ENCODE measurements at regions not wholly inside any gene's neighbourhood (a gene's known extent, or its start where the extent isn't known, plus 50 kb on each side); places are given as distances from the start of the nearest gene placed in this dataset.
"Not testable (repeated sequence)": the region's sequence is repeated elsewhere in the genome, so short reads cannot be mapped to it uniquely, and the experiment has no call there.

DNA sequence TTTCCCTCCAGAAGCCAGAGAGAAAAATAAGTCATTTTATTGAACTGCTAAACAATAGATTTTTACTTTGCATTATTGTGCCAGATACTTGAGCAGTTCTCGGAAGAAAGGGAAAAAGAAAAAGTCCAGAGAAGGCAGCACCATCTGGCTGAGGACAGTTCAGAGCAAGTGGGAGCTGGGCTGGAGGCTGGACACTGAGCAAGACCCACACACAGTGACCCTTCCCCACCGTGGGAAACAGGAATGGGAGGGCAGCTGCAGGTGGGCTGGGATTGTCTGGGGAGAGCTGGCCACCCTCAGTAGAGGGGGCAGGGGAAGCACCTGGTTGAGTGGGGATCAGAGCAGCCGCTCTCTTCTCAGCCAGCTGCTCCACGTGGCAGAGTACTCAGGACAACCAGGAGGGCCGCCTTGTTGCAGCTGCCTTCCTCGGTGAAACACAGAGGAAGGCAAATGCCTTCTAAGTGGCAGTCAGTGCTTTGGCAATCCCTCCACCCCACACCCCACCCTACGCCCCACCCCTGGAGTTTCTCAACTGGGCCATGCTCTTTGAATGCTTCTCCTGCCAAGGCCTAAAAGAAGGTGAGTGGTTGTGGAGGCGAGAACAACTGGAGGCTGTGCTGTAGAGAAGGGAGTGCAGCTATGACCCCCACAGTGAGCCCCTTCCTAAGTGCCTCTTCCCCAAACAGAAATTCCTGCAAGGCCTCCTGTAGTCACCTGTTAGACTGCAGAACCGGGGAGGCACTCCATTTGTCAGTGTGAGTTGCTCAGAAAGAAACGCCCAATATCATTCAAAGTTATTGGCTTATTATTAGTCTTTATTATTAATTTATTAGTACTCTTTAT lies 179.3 kb downstream of the ZIC5 start:
- DNase-seq (ENCODE audit: low read depth, low spot score), result no peak

DNA sequence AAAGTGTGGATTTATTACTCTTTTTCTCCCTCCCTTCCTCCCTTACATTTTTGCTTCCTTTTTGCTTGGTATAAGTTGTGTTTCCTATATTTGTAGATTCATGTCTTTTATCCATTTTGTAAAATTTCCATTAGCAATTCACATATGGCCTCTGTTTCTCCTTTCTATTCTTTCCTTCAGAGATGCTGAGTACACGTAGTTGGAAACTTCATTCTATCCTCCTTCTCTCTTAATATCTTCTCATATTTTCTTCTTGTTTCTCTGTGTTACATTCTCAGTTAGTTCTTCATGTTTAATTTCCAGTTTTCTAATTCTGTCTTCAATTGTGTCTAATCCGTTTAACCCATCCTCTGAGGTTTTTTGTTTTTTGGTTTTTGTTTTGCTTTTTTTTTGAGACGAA lies 188.9 kb downstream of the ZIC5 start:
- DNase-seq (ENCODE audit: low read depth, low spot score), result no peak

DNA sequence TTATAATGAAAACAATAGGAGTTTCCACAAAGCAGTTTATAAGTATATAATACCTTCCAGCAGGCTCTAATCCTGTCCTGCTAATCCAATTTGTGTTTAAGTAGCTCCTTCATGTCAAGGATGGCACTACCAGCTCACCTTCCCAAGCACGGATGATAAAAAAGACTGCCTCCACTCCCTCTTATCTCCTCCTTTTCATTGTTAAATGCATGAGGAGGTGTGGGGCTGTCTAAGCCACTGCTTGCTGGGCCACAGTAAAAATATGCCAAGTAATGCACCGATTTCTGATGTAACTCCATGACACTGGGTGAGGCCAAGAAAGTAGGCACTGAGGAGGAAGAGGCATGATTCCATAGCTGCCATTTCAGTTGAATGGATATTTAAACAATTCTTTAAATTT lies 193.1 kb downstream of the ZIC5 start:
- no peak for DNase-seq (ENCODE audit: low read depth, low spot score)

DNA sequence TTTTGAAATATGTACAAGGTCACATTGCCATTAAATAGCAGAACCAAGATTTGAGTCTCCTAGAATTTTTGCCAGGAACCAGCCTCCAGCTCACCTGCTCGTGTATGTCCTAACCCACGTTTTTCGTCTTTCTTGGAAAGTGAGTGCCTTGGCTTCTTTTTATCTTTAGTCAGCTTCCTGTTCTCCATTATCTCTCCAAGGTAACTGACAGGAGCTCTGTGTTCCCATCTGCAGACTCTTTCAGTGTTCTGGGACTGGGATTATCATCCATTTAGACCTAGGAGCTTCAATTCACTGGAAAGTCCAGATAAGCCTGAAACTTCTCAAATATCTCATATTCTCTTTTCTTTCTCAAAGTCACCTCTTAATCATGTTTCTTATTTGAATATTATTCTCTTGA lies 193.7 kb downstream of the ZIC5 start:
- no peak for DNase-seq (ENCODE audit: low read depth, low spot score)

DNA sequence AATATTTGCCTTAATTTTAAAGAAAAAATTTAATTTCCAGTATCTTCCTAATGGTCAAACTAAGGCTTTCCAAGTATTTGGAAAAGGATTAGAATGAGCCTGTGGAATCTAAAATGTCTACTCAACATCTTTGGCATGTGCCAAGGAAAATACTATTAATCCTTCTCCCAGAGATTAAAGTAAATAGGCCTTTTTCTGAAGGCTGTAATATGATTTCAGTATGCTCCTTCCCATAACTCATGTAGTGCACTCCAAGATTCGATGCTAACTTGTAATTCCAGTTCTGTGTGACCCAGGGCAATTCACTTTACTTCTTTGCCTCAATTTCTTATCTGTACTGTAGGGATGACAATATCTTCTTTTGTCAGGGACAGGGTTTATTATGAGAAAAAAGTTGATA lies 196.9 kb downstream of the ZIC5 start:
- DNase-seq (ENCODE audit: low read depth, low spot score), result no peak

DNA sequence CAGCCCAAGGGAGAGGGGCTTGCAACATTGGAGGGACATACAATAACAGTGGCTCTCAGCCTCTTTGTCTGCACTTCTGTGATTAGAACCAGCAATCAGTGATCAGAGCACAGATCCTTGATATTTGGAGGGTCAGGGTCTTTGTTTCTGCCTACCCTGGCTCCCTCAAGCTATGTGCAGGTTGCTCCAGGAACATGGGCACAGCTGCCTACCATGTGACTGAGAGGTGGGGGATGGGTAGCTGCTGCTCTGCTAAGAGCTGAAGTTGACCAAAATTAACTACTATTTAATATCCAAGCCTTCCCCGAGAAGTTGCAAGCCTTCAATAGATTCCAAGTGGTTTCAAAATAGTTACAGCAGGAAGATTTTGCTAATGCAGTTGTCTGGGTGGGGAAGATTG lies 202.6 kb downstream of the ZIC5 start:
- no peak for DNase-seq (ENCODE audit: low read depth, low spot score)

DNA sequence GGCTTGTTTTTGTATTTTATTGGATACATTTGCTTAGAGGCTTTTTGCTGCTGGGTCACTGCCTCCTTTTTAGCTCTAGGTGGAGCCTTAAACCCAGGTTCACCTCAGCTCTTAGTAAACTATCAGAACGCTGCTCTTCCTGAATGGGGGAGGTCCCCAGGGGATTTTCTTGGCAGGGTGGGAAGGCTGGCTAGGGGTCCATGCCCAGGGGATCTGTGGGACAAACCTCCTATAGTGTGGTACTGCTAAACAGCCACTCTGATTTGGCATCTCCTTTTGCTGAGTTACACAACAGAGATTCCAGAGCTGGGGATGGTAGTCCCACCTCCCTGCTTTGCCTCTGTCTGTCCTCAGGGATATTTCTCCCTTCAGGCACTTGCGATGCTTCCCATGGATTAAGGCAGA lies 204.9 kb downstream of the ZIC5 start:
- DNase-seq (ENCODE audit: low read depth, low spot score), result no peak

DNA sequence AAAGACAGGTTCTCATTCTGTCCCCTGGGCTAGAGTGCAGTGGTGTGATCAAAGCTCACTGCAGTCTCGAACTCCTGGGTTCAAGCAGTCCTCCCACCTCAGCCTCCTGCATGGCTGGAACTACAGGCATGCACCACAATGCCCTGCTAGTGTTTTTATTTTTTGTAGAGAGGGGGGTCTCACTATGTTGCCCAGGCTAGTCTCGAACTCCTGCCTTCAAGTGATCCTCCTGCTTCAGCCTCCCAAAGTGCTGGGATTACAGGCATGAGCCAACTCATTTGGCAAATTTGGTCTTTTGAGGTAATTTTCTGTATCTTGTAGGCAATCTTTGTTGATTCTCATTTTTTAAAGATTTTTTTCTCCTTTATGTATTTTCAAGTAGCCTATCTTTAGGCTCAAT lies 205.7 kb downstream of the ZIC5 start:
- DNase-seq (ENCODE audit: low read depth, low spot score), result no peak

DNA sequence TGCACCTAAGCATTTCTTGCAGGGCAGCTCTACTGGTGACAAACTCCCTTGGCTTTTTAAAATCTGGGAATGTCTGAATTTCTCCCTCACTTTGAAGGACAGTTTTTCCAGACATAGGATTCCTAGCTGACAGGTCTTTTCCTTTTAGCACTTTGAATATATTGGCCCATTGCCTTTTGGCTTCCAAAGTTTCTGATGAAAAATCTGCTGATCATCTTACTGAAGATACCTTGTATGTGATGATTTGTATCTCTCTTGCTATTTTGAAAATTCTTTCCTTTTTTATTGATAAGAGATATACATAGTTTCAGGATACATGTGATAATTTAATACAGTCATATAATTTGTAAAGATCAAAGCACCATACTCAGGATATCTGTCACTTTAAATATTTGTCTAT lies 211.1 kb downstream of the ZIC5 start:
- no peak for DNase-seq (ENCODE audit: low read depth, low spot score)

DNA sequence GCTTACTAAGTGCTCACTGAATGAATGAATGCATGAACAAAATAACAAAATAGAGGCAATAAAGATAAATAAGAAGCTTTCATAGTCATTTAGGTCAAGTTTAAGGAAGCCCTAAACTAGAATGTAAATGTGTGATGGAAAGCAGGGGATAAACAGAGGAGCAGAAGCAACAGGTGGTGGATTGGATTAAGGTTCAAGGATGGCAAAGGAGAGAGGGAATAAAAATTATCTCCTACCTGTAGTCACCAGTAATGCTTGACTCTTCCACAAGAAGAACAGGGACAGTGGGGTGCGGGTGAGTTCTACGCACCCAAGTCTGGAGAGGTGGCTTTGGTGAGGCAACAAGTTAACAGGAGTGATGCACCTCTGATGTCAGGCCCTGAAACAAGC lies 212.4 kb downstream of the ZIC5 start:
- no peak for DNase-seq (ENCODE audit: low read depth, low spot score)

DNA sequence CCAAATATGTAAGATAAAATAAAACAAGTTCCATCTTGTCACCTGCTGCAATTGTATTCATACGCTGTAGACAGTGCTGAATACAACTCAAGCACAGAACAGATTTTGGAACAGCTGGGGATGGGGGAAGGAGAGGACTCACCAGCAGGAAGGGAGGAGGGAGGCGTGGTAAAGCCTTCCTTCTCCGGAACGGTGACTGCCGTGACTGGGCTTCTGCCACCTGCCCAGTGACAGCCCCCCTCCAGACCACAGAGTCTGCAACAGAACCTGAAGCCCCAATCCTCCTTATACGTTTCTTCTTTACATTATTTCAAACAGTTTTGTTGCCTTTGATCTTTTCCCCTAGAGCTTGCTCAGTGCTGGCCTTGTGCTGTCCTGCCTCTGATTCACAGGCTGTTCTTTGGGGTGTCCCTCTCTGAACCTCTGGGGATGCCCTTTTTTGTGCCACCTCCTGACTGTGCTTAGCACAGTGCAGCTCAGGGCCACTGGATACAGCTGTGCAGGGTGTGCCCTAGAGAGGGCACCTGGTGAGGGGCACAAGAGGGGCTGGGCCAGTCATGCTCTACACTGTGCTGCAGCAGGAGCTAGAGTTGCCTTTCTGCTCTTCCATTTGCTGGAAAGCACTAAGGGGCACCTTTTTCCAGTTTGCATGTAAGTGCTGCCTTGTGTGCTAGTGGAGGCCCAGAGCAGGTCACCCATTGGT lies 213.0 kb downstream of the ZIC5 start:
- no peak for DNase-seq (ENCODE audit: low read depth, low spot score)

DNA sequence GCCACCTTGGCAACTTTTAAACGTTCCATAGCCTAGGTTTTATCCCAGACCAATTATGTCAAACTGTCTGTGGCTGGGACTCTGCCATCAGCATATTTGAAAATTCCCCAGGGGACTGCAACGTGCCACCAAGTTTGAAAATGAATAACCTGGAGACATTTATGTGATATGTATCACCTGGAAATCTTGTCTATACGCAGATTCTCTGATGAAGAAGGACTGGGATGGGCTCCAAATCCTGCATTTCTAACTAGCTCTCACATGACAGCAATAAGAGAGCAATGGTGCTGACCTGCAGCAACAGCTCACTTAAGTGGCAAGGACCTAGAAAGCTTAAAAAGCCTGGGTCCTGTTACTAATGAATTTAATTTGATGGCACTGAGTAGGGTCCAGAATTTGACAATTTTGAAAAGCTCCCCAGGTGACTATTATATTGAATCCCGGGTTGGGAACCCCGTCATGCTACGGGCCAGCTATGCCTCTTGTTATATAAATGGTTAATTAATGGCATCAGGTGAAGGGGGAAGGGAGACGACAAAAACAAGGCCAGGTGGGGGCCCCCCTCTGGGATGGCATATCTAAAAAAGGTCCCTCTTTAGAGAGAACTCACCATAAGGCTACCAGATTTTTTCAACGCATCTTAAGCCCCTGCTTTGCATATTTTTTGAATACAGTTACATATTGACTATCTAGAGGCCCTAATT lies 213.7 kb downstream of the ZIC5 start:
- no peak for DNase-seq (ENCODE audit: low read depth, low spot score)

DNA sequence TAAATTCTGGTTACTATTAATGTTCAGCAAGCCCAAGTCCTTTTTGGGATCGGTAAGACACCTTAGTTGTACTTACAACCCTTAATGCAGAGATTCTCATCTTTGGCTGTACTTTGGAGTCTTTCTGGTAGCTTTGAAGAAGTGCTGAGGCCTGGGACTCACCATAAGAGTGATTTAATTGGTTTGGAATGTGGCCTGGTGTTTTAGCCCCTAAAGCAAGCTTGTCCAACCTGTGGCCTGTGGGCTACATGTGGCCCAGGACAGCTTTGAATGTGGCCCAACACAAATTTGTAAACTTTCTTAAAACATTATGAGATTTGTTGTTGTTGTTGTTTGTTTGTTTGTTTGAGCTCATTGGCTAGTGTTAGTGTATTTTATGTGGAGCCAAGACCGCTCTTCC lies 215.3 kb downstream of the ZIC5 start:
- DNase-seq (ENCODE audit: low read depth, low spot score), result no peak

DNA sequence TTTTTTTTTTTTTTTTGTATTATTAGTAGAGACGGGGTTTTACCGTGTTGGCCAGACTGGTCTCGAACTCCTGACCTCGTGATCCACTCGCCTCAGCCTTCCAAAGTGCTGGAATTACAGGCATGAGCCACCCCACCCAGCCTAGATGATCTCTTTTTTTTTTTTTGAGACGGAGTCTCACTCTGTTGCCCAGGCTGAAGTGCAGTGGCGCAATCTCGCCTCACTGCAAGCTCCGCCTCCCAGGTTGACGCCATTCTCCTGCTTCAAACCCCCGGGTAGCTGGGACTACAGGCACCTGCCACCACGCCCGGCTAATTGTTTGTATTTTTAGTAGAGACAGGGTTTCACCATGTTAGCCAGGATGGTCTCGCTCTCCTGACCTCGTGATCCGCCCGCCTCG lies 216.8 kb downstream of the ZIC5 start:
- DNase-seq (ENCODE audit: low read depth, low spot score), result not testable (repeated sequence)

DNA sequence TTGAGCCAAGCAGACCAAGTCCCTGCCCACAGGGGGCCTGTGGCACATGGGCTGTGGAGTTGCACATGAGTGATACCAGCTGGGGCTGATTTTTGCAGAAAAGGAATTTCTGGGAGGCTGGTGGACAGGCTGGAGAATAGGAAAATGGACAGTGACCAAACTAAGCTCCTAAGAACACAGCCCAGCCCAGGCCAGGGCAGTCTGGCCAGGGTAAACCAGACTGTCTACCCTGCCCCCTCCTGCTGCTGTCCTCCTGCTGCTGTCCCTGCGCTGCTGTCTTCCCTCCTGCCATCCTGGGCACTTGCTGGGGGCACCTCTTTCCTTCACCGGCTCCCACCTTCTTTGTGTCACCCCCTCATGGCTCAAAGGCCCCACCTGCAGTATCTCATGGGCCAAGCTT lies 219.2 kb downstream of the ZIC5 start:
- no peak for DNase-seq (ENCODE audit: low read depth, low spot score)

DNA sequence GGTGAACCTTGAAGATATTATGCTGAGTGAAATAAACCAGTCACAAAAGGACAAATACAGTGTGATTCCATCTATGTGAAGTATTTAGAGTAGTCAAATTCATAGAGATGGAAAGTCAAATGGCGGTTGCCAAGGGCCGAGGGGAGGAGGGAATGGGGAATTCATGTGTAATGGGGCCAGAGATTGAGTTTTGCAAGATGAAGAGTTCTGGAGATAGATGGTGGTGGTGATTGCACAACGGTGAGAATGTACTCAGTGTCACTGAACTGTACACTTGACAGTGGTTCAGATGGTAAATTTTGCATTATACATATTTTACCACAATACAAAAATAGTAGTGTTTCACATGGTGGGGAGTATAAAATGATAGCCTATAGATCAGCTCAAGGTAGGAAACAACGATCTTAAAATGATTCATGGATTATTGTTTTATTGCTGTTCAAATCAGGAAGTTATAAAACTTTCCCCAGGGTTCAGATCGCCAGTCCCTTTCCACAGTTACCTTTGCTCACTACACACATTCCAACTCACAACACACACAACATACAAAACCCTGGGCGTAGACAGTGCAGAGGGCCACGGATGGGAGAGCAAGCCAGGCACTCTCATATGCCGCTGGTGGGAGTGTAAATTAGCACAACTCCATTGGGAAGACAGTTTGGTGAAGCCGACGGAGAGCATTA lies 219.9 kb downstream of the ZIC5 start:
- no peak for DNase-seq (ENCODE audit: low read depth, low spot score)

DNA sequence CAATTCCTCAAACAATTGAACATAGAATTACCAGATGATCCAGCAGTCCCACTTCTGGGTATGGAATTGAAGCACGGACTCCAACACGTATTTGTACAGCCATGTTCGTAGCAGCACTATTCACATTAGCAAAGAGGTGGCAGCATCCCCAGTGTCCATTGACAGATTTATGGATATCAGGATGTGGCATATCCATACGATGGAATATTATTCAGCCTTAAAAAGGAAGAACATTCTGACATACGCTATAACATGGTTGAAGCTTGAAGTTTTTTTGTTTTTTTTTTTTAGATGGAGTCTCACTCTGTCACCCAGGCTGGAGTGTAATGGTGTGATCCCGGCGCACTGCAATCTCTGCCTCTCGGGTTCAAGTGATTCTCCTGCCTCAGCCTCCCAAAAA lies 220.6 kb downstream of the ZIC5 start:
- no peak for DNase-seq (ENCODE audit: low read depth, low spot score)

DNA sequence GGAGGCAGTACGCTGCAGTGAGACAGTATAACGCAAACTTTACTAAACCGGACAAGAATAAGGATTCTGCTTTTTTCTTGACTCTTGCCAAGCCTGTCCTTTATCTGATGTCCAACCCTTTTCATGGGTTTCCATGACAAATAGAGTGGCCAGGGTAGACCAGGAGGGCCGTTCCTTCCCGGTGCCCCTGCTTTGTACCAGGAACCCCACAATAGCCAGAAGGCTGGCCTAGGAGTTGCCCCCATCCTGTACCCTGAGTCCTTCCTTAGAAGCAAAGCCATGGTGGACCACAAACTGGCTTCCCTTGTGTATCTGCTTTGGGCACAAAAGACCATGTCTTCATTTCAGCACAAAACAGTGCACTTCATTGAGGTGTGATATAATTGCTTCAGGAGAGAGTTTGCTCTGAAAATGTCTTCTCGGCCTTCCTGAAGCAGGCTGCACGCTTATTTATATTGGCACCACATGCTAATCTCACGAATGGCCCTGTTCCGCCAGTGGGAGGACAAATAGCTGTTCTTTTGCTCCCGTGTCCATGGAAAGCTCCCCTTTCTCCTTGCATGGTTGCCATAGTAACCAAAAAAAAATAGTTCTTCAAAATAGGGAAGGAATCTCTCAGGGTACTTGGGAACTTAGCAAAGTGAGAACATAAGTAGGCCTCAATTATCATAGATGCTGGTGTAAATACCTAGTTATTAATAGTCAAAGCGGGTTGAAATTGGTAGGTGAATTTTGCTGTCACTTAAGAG lies 222.1 kb downstream of the ZIC5 start:
- DNase-seq (ENCODE audit: low read depth, low spot score), result no peak

DNA sequence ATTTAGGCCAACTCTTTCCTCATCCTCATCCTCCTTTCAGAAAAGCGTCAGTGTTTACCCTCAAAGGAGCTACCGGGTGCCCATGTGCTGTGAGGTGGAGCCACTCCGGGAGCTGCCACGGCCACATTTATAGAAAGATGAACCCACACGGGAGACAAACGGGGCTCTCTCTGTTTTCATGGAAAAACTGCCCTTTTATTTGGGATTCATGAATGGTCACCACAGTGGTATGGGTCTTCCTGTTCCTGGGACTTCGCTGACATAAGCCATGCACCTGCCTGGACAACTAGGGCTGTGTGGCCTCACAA lies 224.2 kb downstream of the ZIC5 start:
- no peak for DNase-seq (ENCODE audit: low read depth, low spot score)

DNA sequence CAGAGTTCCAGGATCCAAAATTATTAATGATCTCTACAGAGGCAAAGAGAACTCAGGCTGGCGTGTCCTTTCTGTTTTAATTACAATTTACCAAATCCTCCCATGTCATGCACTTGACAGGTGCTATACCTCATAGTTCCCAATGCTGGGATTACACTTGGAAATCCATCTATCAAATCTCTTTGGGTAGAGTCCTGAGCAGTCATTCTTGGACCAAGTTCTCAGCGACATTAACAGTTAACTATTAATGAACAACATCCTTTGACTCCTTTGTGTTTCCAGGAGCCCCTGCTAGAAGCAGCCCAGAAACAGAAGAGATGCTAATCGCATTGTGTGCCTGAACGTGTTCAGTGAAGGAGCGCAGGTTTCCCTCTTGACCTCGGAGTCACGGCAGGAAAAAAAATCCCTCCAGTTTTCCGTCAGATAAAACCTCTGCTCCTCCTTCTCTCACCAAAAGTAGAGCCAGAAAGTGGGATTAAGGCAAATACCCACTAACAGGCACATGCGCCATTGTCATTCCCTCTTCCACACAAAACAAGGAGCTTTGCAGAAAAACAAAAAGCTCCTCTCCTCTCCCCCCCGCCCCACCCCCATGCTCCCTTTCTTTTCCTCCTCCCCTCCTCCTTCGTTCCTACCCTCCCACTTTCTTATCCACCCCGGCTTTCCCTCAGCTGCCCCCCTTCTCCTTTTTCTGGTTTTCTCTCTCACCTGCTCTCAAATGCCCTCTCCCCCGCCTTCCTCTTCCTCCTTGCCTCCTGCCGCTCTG lies 224.7 kb downstream of the ZIC5 start:
- DNase-seq (ENCODE audit: low read depth, low spot score), result no peak

DNA sequence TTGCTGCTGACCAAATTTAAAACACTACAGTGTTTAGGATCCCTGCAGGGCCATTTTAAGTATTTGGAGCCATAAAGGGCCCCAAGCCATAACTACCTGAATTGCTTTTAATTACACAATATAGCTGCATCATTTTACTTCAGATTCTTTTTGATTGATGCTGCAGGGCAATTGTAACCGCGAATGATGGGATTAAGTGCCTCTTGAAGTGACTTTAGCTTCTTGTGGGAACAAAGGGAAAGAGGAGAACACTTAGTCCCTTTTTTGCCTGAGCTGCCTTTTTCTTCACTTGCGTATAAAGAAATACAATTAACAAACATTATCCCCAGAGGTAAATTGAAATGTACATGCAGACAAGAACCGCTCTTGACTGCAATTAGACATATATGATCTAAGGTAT lies 228.5 kb downstream of the ZIC5 start:
- DNase-seq (ENCODE audit: low read depth, low spot score), result no peak
